GM18508 (cell line): ENCODE measurements at regions not wholly inside any gene's neighbourhood (a gene's known extent, or its start where the extent isn't known, plus 50 kb on each side); places are given as distances from the start of the nearest gene placed in this dataset.

Experiments used
- ATAC-seq: cut with Tn5 transposase; IDR thresholded peaks from one replicate; pipeline ENCODE4 v1.9.1; 2021; ENCODE audit warnings: moderate number of reproducible peaks; ENCODE audit not compliant: insufficient read depth, unreplicated experiment

DNA sequence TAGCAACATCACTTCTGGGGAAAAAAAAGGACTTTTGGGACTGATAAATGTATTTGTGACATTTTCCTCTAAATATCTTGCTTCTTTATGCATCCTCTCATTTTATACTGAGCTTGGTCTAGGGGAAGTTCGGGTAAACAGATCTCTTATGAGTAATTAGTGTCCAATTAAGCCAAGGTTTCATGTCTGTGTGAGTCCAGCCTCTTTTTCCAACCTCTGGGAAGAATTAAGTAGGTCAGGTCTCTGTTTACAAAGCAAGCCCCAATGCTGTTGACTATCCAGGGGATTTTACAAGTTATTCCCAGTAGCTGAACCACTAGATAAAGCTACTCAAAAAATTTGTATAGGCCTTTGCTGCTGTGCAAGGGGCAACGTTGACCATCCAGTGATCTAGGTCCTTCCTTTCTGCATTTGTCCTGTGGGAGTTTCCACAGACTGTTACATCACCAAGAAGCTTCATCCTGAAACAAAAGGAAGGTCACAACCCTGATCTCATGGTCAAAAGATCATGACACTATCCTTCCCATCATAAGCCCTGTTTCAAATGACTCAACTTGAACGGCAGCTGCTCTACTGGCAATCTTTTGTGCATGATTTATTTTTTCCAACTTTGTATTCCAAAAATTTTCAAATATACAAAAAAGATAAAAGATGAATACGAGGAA lies 74.3 kb downstream of the ETS2 start:
- ATAC-seq, result no peak

DNA sequence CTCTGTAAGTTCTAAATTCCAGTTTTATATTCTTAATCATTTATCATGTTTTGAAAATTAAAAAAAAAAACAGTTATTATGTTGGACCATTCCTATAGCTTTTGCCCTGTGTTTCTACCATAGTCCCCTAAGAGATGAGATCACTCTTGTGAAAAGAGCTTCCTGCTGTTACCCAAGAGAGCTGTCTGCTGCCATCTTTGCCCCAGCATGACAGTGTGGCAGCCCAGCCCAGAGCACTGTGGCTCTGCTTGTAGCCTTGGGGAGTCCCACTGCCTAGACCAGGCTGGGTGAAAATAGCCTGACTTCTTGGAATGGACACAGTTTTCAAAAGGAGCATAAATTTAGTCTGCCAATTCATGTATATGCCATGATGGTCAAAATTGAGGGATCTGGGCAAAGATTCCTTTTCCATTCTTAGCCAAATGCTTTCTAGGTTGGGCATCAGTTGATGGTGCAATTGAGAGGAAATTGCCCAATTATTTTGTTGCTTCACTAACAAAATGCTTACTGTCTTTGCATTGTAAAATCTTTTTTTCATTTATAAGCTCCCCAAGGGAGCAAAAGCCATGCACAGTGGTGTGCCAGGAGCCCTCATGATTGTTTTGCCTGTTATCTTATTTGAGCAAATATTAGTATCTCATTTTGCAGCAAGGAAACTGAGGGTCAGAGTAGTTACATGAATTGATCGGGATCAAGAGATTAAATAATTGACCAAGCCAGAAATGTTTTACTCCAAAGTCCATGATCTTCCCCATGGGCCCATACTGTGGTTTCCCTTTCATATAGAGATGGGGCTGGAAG lies 72.8 kb downstream of the ETS2 start:
- ATAC-seq, result no peak

- no peak for ATAC-seq
Measured at GRCh38 chr21:38875694-38876492, 70.2 kb downstream of the ETS2 start.
